Prostate gland (tissue), 2 donors: ENCODE measurements at regions not wholly inside any gene's neighbourhood (a gene's known extent, or its start where the extent isn't known, plus 50 kb on each side); places are given as distances from the start of the nearest gene placed in this dataset.

Experiments used
- POLR2AphosphoS5 ChIP-seq: sonication (generic); formaldehyde crosslinking; IDR thresholded peaks from one replicate; pipeline ENCODE4 v1.6.1; 2017; ENCODE audit warnings: antibody characterized with exemption
- TF ChIP-seq, protein P1 (sequence below), 4 experiments: fragments of 200-600 bp in 2 of 4; fragments of 450-650 bp in 2 of 4; sonication (generic) in 2 of 4; IDR thresholded peaks; 1 replicate in 3 of 4; 2 replicates in 1 of 4; pipeline ENCODE4 v1.5.1; 2016 to 2019; ENCODE audit warnings: antibody characterized with exemption in 4 of 4, mild to moderate bottlenecking in 2 of 4, moderate library complexity in 2 of 4

DNA sequence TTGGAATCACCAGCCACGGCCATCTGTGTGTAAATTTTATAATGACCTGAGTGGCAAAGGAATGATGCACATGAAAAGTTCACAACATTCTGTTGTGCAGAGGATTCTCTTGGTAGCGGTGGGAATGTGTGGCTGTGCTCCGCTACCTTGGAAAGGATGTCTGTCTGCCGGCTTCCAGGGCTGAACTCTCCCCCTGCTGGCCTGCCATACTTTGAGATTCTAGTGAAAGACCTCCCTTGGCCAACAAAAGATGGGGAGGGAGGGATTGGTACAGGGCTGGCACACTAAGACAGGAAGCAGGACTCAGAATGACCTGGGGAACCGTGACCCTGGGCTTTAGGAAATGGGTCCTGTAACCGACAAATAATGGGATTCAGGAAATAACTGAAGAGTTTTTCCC is 194.5 kb upstream of the PLD5 start:
- TF ChIP-seq, protein P1, sequence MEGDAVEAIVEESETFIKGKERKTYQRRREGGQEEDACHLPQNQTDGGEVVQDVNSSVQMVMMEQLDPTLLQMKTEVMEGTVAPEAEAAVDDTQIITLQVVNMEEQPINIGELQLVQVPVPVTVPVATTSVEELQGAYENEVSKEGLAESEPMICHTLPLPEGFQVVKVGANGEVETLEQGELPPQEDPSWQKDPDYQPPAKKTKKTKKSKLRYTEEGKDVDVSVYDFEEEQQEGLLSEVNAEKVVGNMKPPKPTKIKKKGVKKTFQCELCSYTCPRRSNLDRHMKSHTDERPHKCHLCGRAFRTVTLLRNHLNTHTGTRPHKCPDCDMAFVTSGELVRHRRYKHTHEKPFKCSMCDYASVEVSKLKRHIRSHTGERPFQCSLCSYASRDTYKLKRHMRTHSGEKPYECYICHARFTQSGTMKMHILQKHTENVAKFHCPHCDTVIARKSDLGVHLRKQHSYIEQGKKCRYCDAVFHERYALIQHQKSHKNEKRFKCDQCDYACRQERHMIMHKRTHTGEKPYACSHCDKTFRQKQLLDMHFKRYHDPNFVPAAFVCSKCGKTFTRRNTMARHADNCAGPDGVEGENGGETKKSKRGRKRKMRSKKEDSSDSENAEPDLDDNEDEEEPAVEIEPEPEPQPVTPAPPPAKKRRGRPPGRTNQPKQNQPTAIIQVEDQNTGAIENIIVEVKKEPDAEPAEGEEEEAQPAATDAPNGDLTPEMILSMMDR (IDR thresholded peaks at IDR 0.05), result no peak
- TF ChIP-seq POLR2AphosphoS5, result no peak
